Gastroesophageal sphincter (tissue), 3 donors: ENCODE measurements at regions not wholly inside any gene's neighbourhood (a gene's known extent, or its start where the extent isn't known, plus 50 kb on each side); places are given as distances from the start of the nearest gene placed in this dataset.

ENCODE experiments used
- CTCF ChIP-seq, 4 experiments: fragments of 200-600 bp in 2 of 4; fragments of 450-650 bp in 2 of 4; sonication (generic) in 1 of 4; IDR thresholded peaks; one replicate each; pipeline ENCODE4 v1.5.1; 2017 to 2019; ENCODE audit warnings: antibody characterized with exemption in 4 of 4, mild to moderate bottlenecking in 2 of 4, moderate library complexity in 2 of 4
- POLR2A ChIP-seq, 2 donors: fragments of 450-650 bp; IDR thresholded peaks; one replicate each; pipeline ENCODE4 v1.6.1; 2017; ENCODE audit warnings: antibody characterized with exemption in 2 of 2, mild to moderate bottlenecking in 2 of 2, moderate library complexity in 1 of 2
- POLR2AphosphoS5 ChIP-seq: sonication (generic); formaldehyde crosslinking; IDR thresholded peaks from one replicate; pipeline ENCODE4 v1.6.1; 2017; ENCODE audit warnings: antibody characterized with exemption

DNA sequence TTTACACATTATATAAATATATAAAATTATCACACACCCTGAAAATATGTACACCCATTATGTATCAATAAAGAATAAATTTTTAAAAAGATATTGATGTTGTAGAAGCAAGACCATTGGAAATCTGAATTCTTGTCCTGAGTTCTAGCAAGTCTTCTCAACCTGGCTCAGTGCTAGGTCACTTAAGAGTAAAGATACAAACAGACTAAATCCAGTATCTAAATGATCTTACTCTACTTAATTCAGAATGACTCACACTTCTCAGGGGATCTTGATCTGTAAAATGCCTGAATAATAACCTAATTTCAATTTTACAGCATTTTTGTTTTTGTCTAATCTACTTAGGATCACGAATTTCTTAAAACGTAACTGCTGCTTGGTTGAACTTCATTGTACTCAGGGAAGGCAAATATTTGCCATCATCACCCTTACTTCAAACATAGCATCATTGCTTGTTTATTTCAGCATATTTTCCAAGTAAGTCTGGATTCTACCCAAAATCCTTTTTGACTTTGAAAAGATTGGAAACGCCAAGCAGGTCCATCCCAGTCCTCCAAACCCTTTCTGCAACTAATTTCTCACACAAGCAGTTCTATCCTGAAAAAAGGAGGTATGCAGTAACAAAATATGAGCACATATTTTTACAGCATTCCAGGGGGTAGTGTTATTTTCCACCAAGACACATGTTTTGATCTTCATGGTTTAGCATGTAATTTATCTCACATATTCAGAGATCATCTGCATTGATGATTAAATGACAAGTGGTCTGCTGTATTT is 582.6 kb downstream of the PSAT1 start:
- TF ChIP-seq POLR2A (IDR thresholded peaks at IDR 0.05) (no peak), CTCF (IDR thresholded peaks at IDR 0.05) (no peak), POLR2AphosphoS5 (no peak)
